Breast epithelium (tissue), 3 donors: ENCODE measurements at regions not wholly inside any gene's neighbourhood (a gene's known extent, or its start where the extent isn't known, plus 50 kb on each side); places are given as distances from the start of the nearest gene placed in this dataset.
"Not testable (repeated sequence)": the region's sequence is repeated elsewhere in the genome, so short reads cannot be mapped to it uniquely, and the experiment has no call there.

Experiments
- CTCF ChIP-seq, 3 donors: fragments of 450-650 bp; IDR thresholded peaks; one replicate each; pipeline ENCODE4 v1.5.1; 2016 to 2017; ENCODE audit warnings: antibody characterized with exemption in 3 of 3, mild to moderate bottlenecking in 3 of 3, moderate library complexity in 3 of 3
- POLR2A ChIP-seq: fragments of 450-650 bp; IDR thresholded peaks from one replicate; pipeline ENCODE4 v1.6.1; 2016; ENCODE audit warnings: antibody characterized with exemption, mild to moderate bottlenecking, moderate library complexity
- POLR2AphosphoS5 ChIP-seq, 3 donors: sonication (generic); formaldehyde crosslinking; IDR thresholded peaks; one replicate each; pipeline ENCODE4 v1.6.1; 2017; ENCODE audit warnings: antibody characterized with exemption in 3 of 3

DNA sequence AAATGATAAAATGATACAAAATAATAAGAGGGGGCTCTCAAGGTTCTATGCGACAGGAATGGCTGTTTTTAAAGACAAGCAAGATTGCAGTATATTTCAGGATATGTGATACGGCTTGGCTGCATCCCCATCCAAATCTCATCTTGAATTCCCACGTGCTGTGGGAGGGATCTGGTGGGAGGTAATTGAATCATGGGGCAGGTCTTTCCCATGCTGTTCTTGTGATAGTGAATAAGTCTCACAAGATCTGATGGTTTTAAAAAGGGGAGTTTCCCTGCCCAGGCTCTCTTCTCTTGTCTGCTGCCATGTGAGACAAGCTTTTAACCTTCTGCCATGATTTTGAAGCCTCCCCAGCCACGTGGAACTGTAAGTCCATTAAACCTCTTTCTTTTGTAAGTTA lies 327.7 kb downstream of the GBA3 start:
- not testable (repeated sequence) for TF ChIP-seq CTCF (IDR thresholded peaks at IDR 0.05); POLR2A; POLR2AphosphoS5 (IDR thresholded peaks at IDR 0.05)
